ENCODE measurements at regions not wholly inside any gene's neighbourhood (a gene's known extent, or its start where the extent isn't known, plus 50 kb on each side); places are given as distances from the start of the nearest gene placed in this dataset.

- WGBS, 2 donors = 77 to 79% methylated on average over 2 of the region's 2 CpGs
- H3K4me1 ChIP-seq = no peaks in the 10 kb centered on the region
- no peaks in the 10 kb centered on the region for H3K9me3 ChIP-seq
- no peak overlapping the region for H3K27ac ChIP-seq
- intact Hi-C loops (cut with DNase I; ENCODE audit: low total_unique reads) = no loop called here
- no peaks in the 10 kb centered on the region for H3K36me3 ChIP-seq (ENCODE audit: low read depth, missing control alignments)
- TF ChIP-seq POLR2A (IDR thresholded peaks at IDR 0.05) (no peak), CTCF (IDR thresholded peaks at IDR 0.05) (no peak)
- DNase-seq = no peak
- no peaks in the 10 kb centered on the region for H3K27me3 ChIP-seq
- H3K4me3 ChIP-seq = no peak overlapping the region
Measured at GRCh38 chr20:6979621-6980020, 212.1 kb downstream of the BMP2 start.

- DNase-seq = no peak
- no peak overlapping the region for H3K4me3 ChIP-seq
- no peaks in the 10 kb centered on the region for H3K4me1 ChIP-seq
- no peaks in the 10 kb centered on the region for H3K9me3 ChIP-seq
- intact Hi-C loops (cut with DNase I; ENCODE audit: low total_unique reads) = no loop called here
- no peaks in the 10 kb centered on the region for H3K36me3 ChIP-seq (ENCODE audit: low read depth, missing control alignments)
- no peaks in the 10 kb centered on the region for H3K27me3 ChIP-seq
- TF ChIP-seq POLR2A (IDR thresholded peaks at IDR 0.05) = no peak
- TF ChIP-seq CTCF (IDR thresholded peaks at IDR 0.05) = no peak
- no peak overlapping the region for H3K27ac ChIP-seq
- WGBS, 2 donors = 72 to 77% methylated on average over 2 of the region's 2 CpGs
Measured at GRCh38 chr20:6993011-6993410, 225.5 kb downstream of the BMP2 start.

GRCh38 chr20:6993511-6993910, 226.0 kb downstream of the BMP2 start:
- H3K4me1 ChIP-seq = no peaks in the 10 kb centered on the region
- H3K9me3 ChIP-seq = no peaks in the 10 kb centered on the region
- intact Hi-C loops (cut with DNase I; ENCODE audit: low total_unique reads) = no loop called here
- no peaks in the 10 kb centered on the region for H3K36me3 ChIP-seq (ENCODE audit: low read depth, missing control alignments)
- TF ChIP-seq POLR2A (IDR thresholded peaks at IDR 0.05) (no peak), CTCF (IDR thresholded peaks at IDR 0.05) (no peak)
- H3K27me3 ChIP-seq = no peaks in the 10 kb centered on the region
- WGBS, 2 donors = 55 to 65% methylated on average over 7 of the region's 7 CpGs
- H3K4me3 ChIP-seq = no peak overlapping the region
- no peak overlapping the region for H3K27ac ChIP-seq
- no peak for DNase-seq

GRCh38 chr20:6994452-6994851, 227.0 kb downstream of the BMP2 start:
- H3K36me3 ChIP-seq (ENCODE audit: low read depth, missing control alignments) = no peaks in the 10 kb centered on the region
- WGBS, 2 donors = 73 to 90% methylated on average over 3 of the region's 3 CpGs
- no peaks in the 10 kb centered on the region for H3K4me1 ChIP-seq
- H3K27me3 ChIP-seq = no peaks in the 10 kb centered on the region
- H3K4me3 ChIP-seq = no peak overlapping the region
- no peak for DNase-seq
- TF ChIP-seq POLR2A (IDR thresholded peaks at IDR 0.05) = no peak
- no peak for TF ChIP-seq CTCF (IDR thresholded peaks at IDR 0.05)
- H3K9me3 ChIP-seq = no peaks in the 10 kb centered on the region
- H3K27ac ChIP-seq = no peak overlapping the region
- intact Hi-C loops (cut with DNase I; ENCODE audit: low total_unique reads) = no loop called here

GRCh38 chr20:6998909-6999308, 231.4 kb downstream of the BMP2 start:
- intact Hi-C loops (cut with DNase I; ENCODE audit: low total_unique reads) = no loop called here
- H3K4me1 ChIP-seq = no peaks in the 10 kb centered on the region
- H3K36me3 ChIP-seq (ENCODE audit: low read depth, missing control alignments) = no peaks in the 10 kb centered on the region
- WGBS, 2 donors = 87 to 94% methylated on average over 2 of the region's 2 CpGs
- H3K9me3 ChIP-seq = no peaks in the 10 kb centered on the region
- DNase-seq = no peak
- TF ChIP-seq POLR2A (IDR thresholded peaks at IDR 0.05) (no peak), CTCF (IDR thresholded peaks at IDR 0.05) (no peak)
- no peak overlapping the region for H3K4me3 ChIP-seq
- no peaks in the 10 kb centered on the region for H3K27me3 ChIP-seq
- no peak overlapping the region for H3K27ac ChIP-seq
